GM12878 (cell line): ENCODE measurements at regions not wholly inside any gene's neighbourhood (a gene's known extent, or its start where the extent isn't known, plus 50 kb on each side); places are given as distances from the start of the nearest gene placed in this dataset.

Source experiments
- ATF7 ChIP-seq: fragments of 450-650 bp; IDR thresholded peaks from 2 replicates; pipeline ENCODE4 v1.6.1; 2016; ENCODE audit warnings: low read depth, mild to moderate bottlenecking
- BHLHE40 ChIP-seq, 2 experiments: fragments of 450-650 bp in 1 of 2; IDR thresholded peaks; 2 replicates each; pipeline ENCODE4 v1.6.1; 2011 to 2017; ENCODE audit warnings: low read depth in 2 of 2, borderline replicate concordance in 1 of 2, improper control_type of control experiment in 1 of 2, low read length in 1 of 2, mild to moderate bottlenecking in 1 of 2
- EZH2 ChIP-seq: IDR thresholded peaks from 2 replicates; pipeline ENCODE4 v1.6.1; 2012; ENCODE audit warnings: low read depth, mild to moderate bottlenecking, control low read depth, inconsistent platforms, low read length, borderline replicate concordance; ENCODE audit not compliant: control insufficient read depth
- GATAD2B ChIP-seq: fragments of 450-650 bp; conservative IDR thresholded peaks from 2 replicates; pipeline ENCODE4 v1.6.1; 2017; ENCODE audit warnings: low read depth, mild to moderate bottlenecking, moderate library complexity
- HDAC6 ChIP-seq: fragments of 200-600 bp; sonication (generic); IDR thresholded peaks from one replicate; pipeline ENCODE4 v1.8.0; 2017; ENCODE audit warnings: antibody characterized with exemption; ENCODE audit not compliant: unreplicated experiment
- MXI1 ChIP-seq: fragments of 150-350 bp; IDR thresholded peaks from 2 replicates; pipeline ENCODE4 v1.6.1; 2011; ENCODE audit warnings: low read depth, mild to moderate bottlenecking, inconsistent platforms, low read length, improper control_type of control experiment
- NFIC ChIP-seq: IDR thresholded peaks from 2 replicates; pipeline ENCODE4 v1.6.1; 2012; ENCODE audit warnings: low read depth, mild to moderate bottlenecking, inconsistent platforms, low read length, moderate library complexity
- NR2C2 ChIP-seq: IDR thresholded peaks from 2 replicates; pipeline ENCODE4 v1.6.1; 2011; ENCODE audit warnings: borderline replicate concordance, low read depth; ENCODE audit not compliant: control insufficient read depth, insufficient read length
- PAX5 ChIP-seq: IDR thresholded peaks from 2 replicates; pipeline ENCODE4 v1.6.1; 2011; ENCODE audit warnings: low read depth, low read length, borderline replicate concordance
- POLR2A ChIP-seq: IDR thresholded peaks from 2 replicates; pipeline ENCODE4 v1.6.1; 2011; ENCODE audit warnings: low read depth, mild to moderate bottlenecking, low read length
- SIN3A ChIP-seq: IDR thresholded peaks from 2 replicates; pipeline ENCODE4 v1.6.1; 2012; ENCODE audit warnings: low read depth, low read length, improper control_type of control experiment
- SIX5 ChIP-seq: IDR thresholded peaks from 2 replicates; pipeline ENCODE4 v1.6.1; 2011; ENCODE audit warnings: mild to moderate bottlenecking, low read depth, low read length, moderate library complexity; ENCODE audit not compliant: severe bottlenecking
- SMARCA5 ChIP-seq: fragments of 450-650 bp; IDR thresholded peaks from 2 replicates; pipeline ENCODE4 v1.6.1; 2017; ENCODE audit warnings: mild to moderate bottlenecking
- TF ChIP-seq, protein P1 (sequence below), 3 experiments: IDR thresholded peaks in 2 of 3; conservative IDR thresholded peaks in 1 of 3; 2 replicates each; pipeline ENCODE4 v1.5.1; 2011; ENCODE audit warnings: low read depth in 3 of 3, low read length in 3 of 3, mild to moderate bottlenecking in 3 of 3, control low read depth in 2 of 3, moderate library complexity in 2 of 3, inconsistent platforms in 1 of 3, mixed read lengths in 1 of 3; ENCODE audit not compliant: control insufficient read depth in 2 of 3, insufficient read depth in 1 of 3; ENCODE audit errors: extremely low read depth in 1 of 3

DNA sequence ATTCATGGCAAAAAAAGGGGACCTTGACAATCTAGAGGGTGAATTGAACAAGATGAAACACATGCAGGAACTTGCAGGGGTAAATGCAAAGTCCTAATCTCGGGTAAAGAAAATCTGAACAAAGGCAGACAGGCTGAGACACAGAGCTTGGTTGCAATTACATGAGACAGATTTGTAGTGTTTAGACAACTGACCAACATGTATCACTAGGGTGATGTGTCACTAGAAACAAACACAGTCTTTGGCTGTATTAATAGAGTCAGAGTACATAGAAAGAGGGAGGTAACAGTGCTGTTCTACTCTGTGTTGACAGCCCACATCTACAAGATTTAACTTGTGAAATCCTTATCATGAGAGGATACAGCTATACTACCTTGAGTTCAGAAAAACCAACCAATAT, 78.1 kb upstream of the GRIK3 start:
- TF ChIP-seq BHLHE40 (IDR thresholded peaks at IDR 0.05; ENCODE audit: borderline replicate concordance in 1 of 2, low read depth in 2 of 2, low read length in 1 of 2) (no peak), HDAC6 (no peak), NFIC (no peak), EZH2 (no peak), SIN3A (no peak), GATAD2B (no peak), POLR2A (no peak), SIX5 (no peak), NR2C2 (no peak), MXI1 (no peak), PAX5 (no peak), SMARCA5 (no peak), ATF7 (no peak)
- TF ChIP-seq, protein P1, sequence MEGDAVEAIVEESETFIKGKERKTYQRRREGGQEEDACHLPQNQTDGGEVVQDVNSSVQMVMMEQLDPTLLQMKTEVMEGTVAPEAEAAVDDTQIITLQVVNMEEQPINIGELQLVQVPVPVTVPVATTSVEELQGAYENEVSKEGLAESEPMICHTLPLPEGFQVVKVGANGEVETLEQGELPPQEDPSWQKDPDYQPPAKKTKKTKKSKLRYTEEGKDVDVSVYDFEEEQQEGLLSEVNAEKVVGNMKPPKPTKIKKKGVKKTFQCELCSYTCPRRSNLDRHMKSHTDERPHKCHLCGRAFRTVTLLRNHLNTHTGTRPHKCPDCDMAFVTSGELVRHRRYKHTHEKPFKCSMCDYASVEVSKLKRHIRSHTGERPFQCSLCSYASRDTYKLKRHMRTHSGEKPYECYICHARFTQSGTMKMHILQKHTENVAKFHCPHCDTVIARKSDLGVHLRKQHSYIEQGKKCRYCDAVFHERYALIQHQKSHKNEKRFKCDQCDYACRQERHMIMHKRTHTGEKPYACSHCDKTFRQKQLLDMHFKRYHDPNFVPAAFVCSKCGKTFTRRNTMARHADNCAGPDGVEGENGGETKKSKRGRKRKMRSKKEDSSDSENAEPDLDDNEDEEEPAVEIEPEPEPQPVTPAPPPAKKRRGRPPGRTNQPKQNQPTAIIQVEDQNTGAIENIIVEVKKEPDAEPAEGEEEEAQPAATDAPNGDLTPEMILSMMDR (IDR thresholded peaks at IDR 0.05 in 2 of 3, conservative IDR thresholded peaks at IDR 0.05 in 1 of 3; ENCODE audit: control insufficient read depth in 2 of 3, extremely low read depth in 1 of 3, insufficient read depth in 1 of 3, low read depth in 3 of 3, low read length in 3 of 3) = no peak
